ENCODE measurements at regions not wholly inside any gene's neighbourhood (a gene's known extent, or its start where the extent isn't known, plus 50 kb on each side); places are given as distances from the start of the nearest gene placed in this dataset.

DNA sequence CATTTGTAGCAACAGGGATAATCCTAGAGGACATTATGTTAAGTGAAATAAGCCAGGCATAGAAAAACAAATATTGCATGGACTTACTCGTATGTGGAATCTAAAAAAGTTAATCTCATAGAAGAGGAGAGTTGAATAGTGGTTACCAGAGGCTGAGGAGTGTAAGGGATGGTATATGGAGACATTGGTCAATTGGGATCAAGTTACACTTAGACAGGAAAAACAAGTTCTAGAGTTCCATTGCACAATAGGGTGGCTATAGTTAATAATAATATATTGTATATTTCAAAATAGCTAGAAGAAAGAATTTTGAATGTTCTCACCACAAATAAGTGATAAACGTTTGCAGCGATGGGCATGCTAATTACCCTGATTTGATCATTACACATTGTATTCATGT is 354.6 kb downstream of the SEC16B start:
- TF ChIP-seq, protein P1, sequence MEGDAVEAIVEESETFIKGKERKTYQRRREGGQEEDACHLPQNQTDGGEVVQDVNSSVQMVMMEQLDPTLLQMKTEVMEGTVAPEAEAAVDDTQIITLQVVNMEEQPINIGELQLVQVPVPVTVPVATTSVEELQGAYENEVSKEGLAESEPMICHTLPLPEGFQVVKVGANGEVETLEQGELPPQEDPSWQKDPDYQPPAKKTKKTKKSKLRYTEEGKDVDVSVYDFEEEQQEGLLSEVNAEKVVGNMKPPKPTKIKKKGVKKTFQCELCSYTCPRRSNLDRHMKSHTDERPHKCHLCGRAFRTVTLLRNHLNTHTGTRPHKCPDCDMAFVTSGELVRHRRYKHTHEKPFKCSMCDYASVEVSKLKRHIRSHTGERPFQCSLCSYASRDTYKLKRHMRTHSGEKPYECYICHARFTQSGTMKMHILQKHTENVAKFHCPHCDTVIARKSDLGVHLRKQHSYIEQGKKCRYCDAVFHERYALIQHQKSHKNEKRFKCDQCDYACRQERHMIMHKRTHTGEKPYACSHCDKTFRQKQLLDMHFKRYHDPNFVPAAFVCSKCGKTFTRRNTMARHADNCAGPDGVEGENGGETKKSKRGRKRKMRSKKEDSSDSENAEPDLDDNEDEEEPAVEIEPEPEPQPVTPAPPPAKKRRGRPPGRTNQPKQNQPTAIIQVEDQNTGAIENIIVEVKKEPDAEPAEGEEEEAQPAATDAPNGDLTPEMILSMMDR (conservative IDR thresholded peaks at IDR 0.05; ENCODE audit: low read length) = no peak
- no peak for TF ChIP-seq EZH2phosphoT487 (IDR thresholded peaks at IDR 0.05; ENCODE audit: borderline replicate concordance, low read depth, low read length)

All from OCI-LY7 (cell line).